Gastroesophageal sphincter (tissue), 4 donors: ENCODE measurements at regions not wholly inside any gene's neighbourhood (a gene's known extent, or its start where the extent isn't known, plus 50 kb on each side); places are given as distances from the start of the nearest gene placed in this dataset.

Experiments
- ATAC-seq: fragments of 150-250 bp; one replicate; pipeline ENCODE4 v1.9.1; 2016; ENCODE audit warnings: mild to moderate bottlenecking, moderate library complexity
- H3K27ac ChIP-seq, 4 donors: fragments of 200-600 bp; sonication (generic) in 3 of 4; 1 replicate in 3 of 4; 2 replicates in 1 of 4; pipeline ENCODE4 v1.5.1; 2016 to 2019
- H3K27me3 ChIP-seq: fragments of 200-600 bp; sonication (generic); one replicate; pipeline ENCODE4 v1.5.1; 2019
- H3K36me3 ChIP-seq, 2 donors: fragments of 200-600 bp; sonication (generic); one replicate each; pipeline ENCODE4 v1.5.1; 2019; ENCODE audit warnings: control low read depth in 1 of 2
- H3K4me1 ChIP-seq, 3 donors: fragments of 200-600 bp; sonication (generic); 1 replicate in 2 of 3; 2 replicates in 1 of 3; pipeline ENCODE4 v1.5.1; 2016 to 2019; ENCODE audit warnings: control low read depth in 2 of 3
- H3K4me3 ChIP-seq, 2 donors: fragments of 200-600 bp; sonication (generic); one replicate each; pipeline ENCODE4 v1.5.1; 2019; ENCODE audit warnings: mild to moderate bottlenecking in 1 of 2, moderate library complexity in 1 of 2
- H3K9me3 ChIP-seq, 3 donors: fragments of 200-600 bp; sonication (generic); one replicate each; pipeline ENCODE4 v1.5.1; 2017 to 2019; ENCODE audit warnings: control low read depth in 2 of 3
- EP300 ChIP-seq: sonication (generic); formaldehyde crosslinking; IDR thresholded peaks from one replicate; pipeline ENCODE4 v1.6.1; 2017; ENCODE audit warnings: antibody characterized with exemption, mild to moderate bottlenecking
- POLR2A ChIP-seq, 2 donors: fragments of 450-650 bp; IDR thresholded peaks; one replicate each; pipeline ENCODE4 v1.6.1; 2017; ENCODE audit warnings: antibody characterized with exemption in 2 of 2, mild to moderate bottlenecking in 2 of 2, moderate library complexity in 1 of 2
- POLR2AphosphoS5 ChIP-seq: sonication (generic); formaldehyde crosslinking; IDR thresholded peaks from one replicate; pipeline ENCODE4 v1.6.1; 2017; ENCODE audit warnings: antibody characterized with exemption
- WGBS, 2 donors: methylation state at CpG; one replicate each; pipeline ENCODE4 v1.1.5; 2018; ENCODE audit warnings: low coverage in 1 of 2; 5-methylcytosine and 5-hydroxymethylcytosine counted together
- TF ChIP-seq, protein P1 (sequence below), 4 experiments: fragments of 200-600 bp in 2 of 4; fragments of 450-650 bp in 2 of 4; sonication (generic) in 1 of 4; IDR thresholded peaks; one replicate each; pipeline ENCODE4 v1.5.1; 2017 to 2019; ENCODE audit warnings: antibody characterized with exemption in 4 of 4, mild to moderate bottlenecking in 2 of 4, moderate library complexity in 2 of 4

DNA sequence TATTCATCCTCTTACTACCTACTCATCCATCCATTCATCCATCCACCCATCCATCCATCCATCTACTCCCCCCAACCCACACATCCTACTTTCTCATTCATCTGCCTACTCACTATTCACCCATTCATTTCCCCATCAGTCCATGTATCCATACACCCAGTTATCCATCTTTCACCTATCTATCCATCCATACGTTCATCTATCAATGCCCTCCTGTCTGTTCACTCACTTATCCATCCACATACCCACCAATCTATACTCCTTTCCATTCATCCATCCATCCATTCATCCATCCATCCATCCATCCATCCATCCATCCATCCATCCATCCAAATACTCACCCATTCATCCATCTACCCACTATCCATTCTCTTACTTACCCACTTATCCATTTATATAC is 117.8 kb upstream of the LHX5 start:
- TF ChIP-seq POLR2AphosphoS5 (no peak), EP300 (no peak), POLR2A (IDR thresholded peaks at IDR 0.05) (no peak)
- TF ChIP-seq, protein P1, sequence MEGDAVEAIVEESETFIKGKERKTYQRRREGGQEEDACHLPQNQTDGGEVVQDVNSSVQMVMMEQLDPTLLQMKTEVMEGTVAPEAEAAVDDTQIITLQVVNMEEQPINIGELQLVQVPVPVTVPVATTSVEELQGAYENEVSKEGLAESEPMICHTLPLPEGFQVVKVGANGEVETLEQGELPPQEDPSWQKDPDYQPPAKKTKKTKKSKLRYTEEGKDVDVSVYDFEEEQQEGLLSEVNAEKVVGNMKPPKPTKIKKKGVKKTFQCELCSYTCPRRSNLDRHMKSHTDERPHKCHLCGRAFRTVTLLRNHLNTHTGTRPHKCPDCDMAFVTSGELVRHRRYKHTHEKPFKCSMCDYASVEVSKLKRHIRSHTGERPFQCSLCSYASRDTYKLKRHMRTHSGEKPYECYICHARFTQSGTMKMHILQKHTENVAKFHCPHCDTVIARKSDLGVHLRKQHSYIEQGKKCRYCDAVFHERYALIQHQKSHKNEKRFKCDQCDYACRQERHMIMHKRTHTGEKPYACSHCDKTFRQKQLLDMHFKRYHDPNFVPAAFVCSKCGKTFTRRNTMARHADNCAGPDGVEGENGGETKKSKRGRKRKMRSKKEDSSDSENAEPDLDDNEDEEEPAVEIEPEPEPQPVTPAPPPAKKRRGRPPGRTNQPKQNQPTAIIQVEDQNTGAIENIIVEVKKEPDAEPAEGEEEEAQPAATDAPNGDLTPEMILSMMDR (IDR thresholded peaks at IDR 0.05): no peak
- H3K9me3 ChIP-seq: peaks cover 0 to 13% (median 0%) of the 10 kb centered on the region in 3 donors
- H3K27me3 ChIP-seq: peaks cover 96% of the 10 kb centered on the region
- no peak overlapping the region for H3K27ac ChIP-seq
- H3K36me3 ChIP-seq: no peaks in the 10 kb centered on the region
- no peak overlapping the region for H3K4me3 ChIP-seq
- ATAC-seq: no peak
- H3K4me1 ChIP-seq: no peaks in the 10 kb centered on the region
- WGBS, 2 donors: 68 to 77% methylated on average over 1 of the region's 1 CpG

DNA sequence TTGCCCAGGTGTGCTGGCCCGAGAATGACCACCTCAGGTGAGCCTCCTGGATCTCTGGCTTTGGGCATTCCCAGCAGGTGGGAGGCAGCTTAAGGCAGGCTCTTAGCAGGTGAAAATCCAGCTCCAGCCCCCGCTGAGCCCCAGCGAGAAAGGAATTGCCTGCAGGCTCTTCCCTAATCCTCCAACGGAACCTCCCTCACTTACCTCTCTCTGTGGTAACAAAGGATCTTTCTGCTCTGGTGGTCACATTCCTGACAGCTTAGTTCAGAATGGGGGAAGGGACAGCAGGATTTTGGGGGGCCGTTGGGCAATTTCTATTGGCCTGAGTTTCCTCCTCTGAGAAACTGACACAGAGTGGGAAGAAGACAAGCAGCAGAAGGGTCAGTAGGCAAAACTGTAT is 116.0 kb upstream of the LHX5 start:
- 3% methylated on average over 4 of the region's 5 CpGs; no CpG with 5 or more reads in 1 of the 2 donors for WGBS, 2 donors
- Histone ChIP-seq H3K36me3 (no peaks in the 10 kb centered on the region), H3K4me3 (no peak overlapping the region), H3K27ac (no peak overlapping the region), H3K9me3 (peaks cover 0 to 13% (median 0%) of the 10 kb centered on the region in 3 donors), H3K4me1 (no peaks in the 10 kb centered on the region), H3K27me3 (peaks cover 96% of the 10 kb centered on the region)
- no peak for ATAC-seq
- no peak for TF ChIP-seq POLR2A (IDR thresholded peaks at IDR 0.05)
- TF ChIP-seq, protein P1 (IDR thresholded peaks at IDR 0.05): no peak
- TF ChIP-seq EP300: no peak
- TF ChIP-seq POLR2AphosphoS5: no peak

GRCh38 chr12:113586461-113586860 is 114.8 kb upstream of the LHX5 start:
- TF ChIP-seq, protein P1 (IDR thresholded peaks at IDR 0.05): no peak
- no peak for TF ChIP-seq EP300
- TF ChIP-seq POLR2AphosphoS5: no peak
- TF ChIP-seq POLR2A (IDR thresholded peaks at IDR 0.05): no peak
- no peaks in the 10 kb centered on the region for H3K4me1 ChIP-seq
- H3K4me3 ChIP-seq: no peak overlapping the region
- peaks cover 0 to 24% (median 0%) of the 10 kb centered on the region in 3 donors for H3K9me3 ChIP-seq
- no peak for ATAC-seq
- H3K36me3 ChIP-seq: no peaks in the 10 kb centered on the region
- WGBS, 2 donors: 50 to 71% methylated on average over 1 of the region's 4 CpGs
- H3K27ac ChIP-seq: no peak overlapping the region
- H3K27me3 ChIP-seq: peaks cover 95% of the 10 kb centered on the region

GRCh38 chr12:113582521-113583218 is 111.0 kb upstream of the LHX5 start:
- 8 to 30% methylated on average over 4 of the region's 5 CpGs for WGBS, 2 donors
- TF ChIP-seq POLR2AphosphoS5 (no peak), EP300 (no peak), POLR2A (IDR thresholded peaks at IDR 0.05) (no peak)
- Histone ChIP-seq H3K9me3 (peaks cover 0 to 33% (median 0%) of the 10 kb centered on the region in 3 donors), H3K27me3 (peaks cover 93% of the 10 kb centered on the region), H3K36me3 (no peaks in the 10 kb centered on the region), H3K4me1 (no peaks in the 10 kb centered on the region), H3K4me3 (no peak overlapping the region), H3K27ac (no peak overlapping the region)
- no peak for ATAC-seq

DNA sequence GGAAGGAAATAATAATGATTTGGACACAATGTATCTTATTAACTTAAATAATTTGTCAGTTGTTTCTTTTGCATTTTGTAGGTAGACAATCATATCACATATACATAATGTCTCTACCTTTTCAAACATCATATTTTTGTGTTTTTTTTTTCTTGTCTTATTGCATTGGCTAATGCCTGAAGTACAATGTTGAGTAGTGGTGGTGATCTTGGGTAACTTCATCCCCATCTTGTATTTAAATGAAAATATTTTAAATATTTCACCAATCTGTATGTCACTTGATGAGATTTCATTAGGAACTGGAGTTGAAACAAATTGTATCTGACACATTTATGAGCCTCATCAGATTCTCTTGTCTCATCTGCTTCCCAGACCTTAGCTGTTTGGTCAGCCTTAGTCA is 109.7 kb upstream of the LHX5 start:
- no peaks in the 10 kb centered on the region for H3K36me3 ChIP-seq

More for the DNA sequence above, 109.7 kb upstream of the LHX5 start:
- Histone ChIP-seq H3K4me3 (no peak overlapping the region), H3K9me3 (peaks cover 0 to 30% (median 0%) of the 10 kb centered on the region in 3 donors), H3K4me1 (no peaks in the 10 kb centered on the region), H3K27me3 (peaks cover 92% of the 10 kb centered on the region), H3K27ac (no peak overlapping the region)
- ATAC-seq: no peak
- TF ChIP-seq POLR2AphosphoS5 (no peak), EP300 (no peak), POLR2A (IDR thresholded peaks at IDR 0.05) (no peak)
- TF ChIP-seq, protein P1 (IDR thresholded peaks at IDR 0.05): no peak
